ENCODE measurements at regions not wholly inside any gene's neighbourhood (a gene's known extent, or its start where the extent isn't known, plus 50 kb on each side); places are given as distances from the start of the nearest gene placed in this dataset.

GRCh38 chr22:19641254-19641982 lies 72.9 kb upstream of the SEPTIN5 start:
- no peak overlapping the region for H2AFZ ChIP-seq (ENCODE audit: low read depth, low read length)
- no peak overlapping the region for H3K4me3 ChIP-seq (ENCODE audit: low read depth in 1 of 2, low read length in 2 of 2)
- H3K4me1 ChIP-seq (ENCODE audit: insufficient read depth, low read length), result no peaks in the 10 kb centered on the region
- 0 out of 2 replicates have a peak, but pooled peaks cover 2% of the 10 kb centered on the region for H4K20me1 ChIP-seq (ENCODE audit: insufficient read depth, low read length)
- H3K27ac ChIP-seq (ENCODE audit: low read length), result no peak overlapping the region
- H3K4me2 ChIP-seq (ENCODE audit: insufficient read depth, low read length), result no peak overlapping the region
- no peaks in the 10 kb centered on the region for H3K9me3 ChIP-seq (ENCODE audit: insufficient read depth, low read length, severe bottlenecking)
- H3K36me3 ChIP-seq (ENCODE audit: insufficient read depth, low read length), result no peaks in the 10 kb centered on the region
- H3K27me3 ChIP-seq (ENCODE audit: insufficient read depth, low read length, poor library complexity), result peaks cover 2% of the 10 kb centered on the region
- DNase-seq (no peak), ATAC-seq (ENCODE audit: insufficient read depth, low read depth) (no peak)
- H3K79me2 ChIP-seq (ENCODE audit: insufficient read depth, low read length), result no peaks in the 10 kb centered on the region
- H3K9ac ChIP-seq (ENCODE audit: low read depth, low read length), result no peak overlapping the region
- no peak for TF ChIP-seq CTCF (IDR thresholded peaks at IDR 0.05; ENCODE audit: borderline replicate concordance, extremely low read depth, low read length, poor library complexity, severe bottlenecking)

- H3K9me3 ChIP-seq (ENCODE audit: insufficient read depth, low read length, severe bottlenecking), result no peaks in the 10 kb centered on the region
- no peak overlapping the region for H3K9ac ChIP-seq (ENCODE audit: low read depth, low read length)
- no peak overlapping the region for H3K27ac ChIP-seq (ENCODE audit: low read length)
- TF ChIP-seq EZH2 (IDR thresholded peaks at IDR 0.05; ENCODE audit: borderline replicate concordance, low read depth, low read length, severe bottlenecking), result no peak
- TF ChIP-seq CTCF (IDR thresholded peaks at IDR 0.05; ENCODE audit: borderline replicate concordance, extremely low read depth, low read length, poor library complexity, severe bottlenecking), result no peak
- no peak overlapping the region for H3K4me2 ChIP-seq (ENCODE audit: insufficient read depth, low read length)
- no peak for ATAC-seq (ENCODE audit: insufficient read depth, low read depth)
- H3K4me1 ChIP-seq (ENCODE audit: insufficient read depth, low read length), result no peaks in the 10 kb centered on the region
- H3K79me2 ChIP-seq (ENCODE audit: insufficient read depth, low read length), result no peaks in the 10 kb centered on the region
- DNase-seq, result no peak
- no peak overlapping the region for H2AFZ ChIP-seq (ENCODE audit: low read depth, low read length)
- 0 out of 2 replicates have a peak, but pooled peaks cover 2% of the 10 kb centered on the region for H4K20me1 ChIP-seq (ENCODE audit: insufficient read depth, low read length)
- no peak overlapping the region for H3K4me3 ChIP-seq (ENCODE audit: low read depth in 1 of 2, low read length in 2 of 2)
- H3K36me3 ChIP-seq (ENCODE audit: insufficient read depth, low read length), result no peaks in the 10 kb centered on the region
- peaks cover 2% of the 10 kb centered on the region for H3K27me3 ChIP-seq (ENCODE audit: insufficient read depth, low read length, poor library complexity)
Measured at GRCh38 chr22:19641983-19642451, 72.3 kb upstream of the SEPTIN5 start.

GRCh38 chr22:19643448-19644313 lies 70.6 kb upstream of the SEPTIN5 start:
- H3K9me3 ChIP-seq (ENCODE audit: insufficient read depth, low read length, severe bottlenecking), result peaks cover 8% of the 10 kb centered on the region
- no peaks in the 10 kb centered on the region for H3K79me2 ChIP-seq (ENCODE audit: insufficient read depth, low read length)
- no peaks in the 10 kb centered on the region for H3K36me3 ChIP-seq (ENCODE audit: insufficient read depth, low read length)
- DNase-seq (no peak), ATAC-seq (ENCODE audit: insufficient read depth, low read depth) (no peak)
- H3K9ac ChIP-seq (ENCODE audit: low read depth, low read length), result no peak overlapping the region
- H3K27me3 ChIP-seq (ENCODE audit: insufficient read depth, low read length, poor library complexity), result peaks cover 2% of the 10 kb centered on the region
- no peak overlapping the region for H3K4me3 ChIP-seq (ENCODE audit: low read depth in 1 of 2, low read length in 2 of 2)
- H3K4me2 ChIP-seq (ENCODE audit: insufficient read depth, low read length), result no peak overlapping the region
- H3K4me1 ChIP-seq (ENCODE audit: insufficient read depth, low read length), result no peaks in the 10 kb centered on the region
- H3K27ac ChIP-seq (ENCODE audit: low read length), result no peak overlapping the region
- 0 out of 2 replicates have a peak, but pooled peaks cover 2% of the 10 kb centered on the region for H4K20me1 ChIP-seq (ENCODE audit: insufficient read depth, low read length)
- no peak for TF ChIP-seq EZH2 (IDR thresholded peaks at IDR 0.05; ENCODE audit: borderline replicate concordance, low read depth, low read length, severe bottlenecking)
- TF ChIP-seq CTCF (IDR thresholded peaks at IDR 0.05; ENCODE audit: borderline replicate concordance, extremely low read depth, low read length, poor library complexity, severe bottlenecking), result no peak
- no peak overlapping the region for H2AFZ ChIP-seq (ENCODE audit: low read depth, low read length)
